Stimulated activated CD4-positive, alpha-beta T cell treated with anti-CD3 and anti-CD28 coated beads, Interleukin-12 subunit alpha, Interleukin-12 subunit beta, amount 100 ng/mL, for 24 hours (primary cell): ENCODE measurements at regions not wholly inside any gene's neighbourhood (a gene's known extent, or its start where the extent isn't known, plus 50 kb on each side); places are given as distances from the start of the nearest gene placed in this dataset.

ENCODE experiments used
- DNase-seq, 2 experiments: peaks; one replicate each; pipeline ENCODE4 v3.0.0-alpha.2; 2020; ENCODE audit warnings: low read depth in 2 of 2

DNA sequence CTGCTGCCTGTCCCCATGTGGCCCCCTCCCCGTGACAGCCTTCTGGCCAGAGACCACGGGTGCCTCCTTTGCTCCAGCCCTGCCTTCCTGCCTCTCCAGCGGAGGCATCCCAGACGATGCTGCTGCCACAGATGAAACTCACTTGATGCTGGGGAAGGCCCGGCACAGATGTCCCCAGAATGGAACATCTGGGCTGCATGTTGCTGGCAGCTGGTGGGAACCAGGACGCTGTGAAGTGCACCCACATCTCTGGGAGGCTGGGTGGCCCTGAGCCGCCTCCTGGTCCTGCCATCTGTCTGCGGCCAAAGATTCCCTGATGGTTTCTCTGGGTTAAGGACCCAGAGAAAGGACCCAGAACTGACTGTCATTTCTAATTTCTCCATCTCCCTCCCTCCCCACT is 51.9 kb upstream of the PTPRS start:
- DNase-seq, result no peak

GRCh38 chr19:5393088-5393487 is 52.5 kb upstream of the PTPRS start:
- no peak for DNase-seq

GRCh38 chr19:5394551-5395505 is 54.2 kb upstream of the PTPRS start:
- DNase-seq, result no peak

- DNase-seq, result no peak
These were observed 54.9 kb upstream of the PTPRS start for GRCh38 chr19:5395556-5395955.

DNA sequence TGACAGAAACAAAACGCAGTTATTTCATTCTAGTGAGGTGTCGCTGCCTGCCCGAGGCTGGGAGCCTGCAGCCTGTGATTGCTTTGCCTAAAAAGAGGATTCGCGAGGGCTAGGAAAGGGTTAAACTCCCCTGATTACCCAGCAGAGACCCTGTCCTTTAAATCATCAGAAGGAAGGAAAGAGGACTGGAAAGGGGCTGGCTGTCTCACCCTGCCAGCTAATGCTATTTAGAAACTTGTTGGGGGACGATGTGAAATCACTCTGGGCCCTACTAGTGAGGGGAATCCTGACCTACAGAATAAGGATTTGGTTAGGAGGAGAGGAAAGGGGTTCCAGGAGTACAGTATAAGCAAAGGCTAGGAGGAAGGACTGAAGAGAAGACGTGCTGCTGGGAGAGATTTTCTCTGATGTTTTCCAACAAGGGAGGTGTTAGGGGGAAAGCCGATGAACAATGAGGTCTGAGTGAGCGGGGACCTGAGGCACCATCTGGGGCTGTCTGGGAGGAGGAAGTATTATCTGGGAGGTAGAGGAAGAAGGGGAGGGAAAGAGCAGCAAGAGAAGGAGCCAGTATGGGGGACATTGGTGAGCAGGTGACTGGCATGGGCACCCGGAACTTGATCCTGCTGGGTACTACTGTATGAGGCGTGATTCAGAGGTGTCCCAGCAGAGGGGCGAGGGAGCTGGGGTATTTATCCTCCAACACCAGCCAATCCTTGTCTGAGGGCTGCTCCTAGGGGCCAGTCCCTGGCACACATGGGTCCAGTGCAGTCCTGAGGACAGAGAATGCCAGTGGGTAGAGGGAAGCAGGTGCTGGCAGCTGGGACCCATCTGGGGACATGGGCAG is 55.7 kb upstream of the PTPRS start:
- no peak for DNase-seq

DNA sequence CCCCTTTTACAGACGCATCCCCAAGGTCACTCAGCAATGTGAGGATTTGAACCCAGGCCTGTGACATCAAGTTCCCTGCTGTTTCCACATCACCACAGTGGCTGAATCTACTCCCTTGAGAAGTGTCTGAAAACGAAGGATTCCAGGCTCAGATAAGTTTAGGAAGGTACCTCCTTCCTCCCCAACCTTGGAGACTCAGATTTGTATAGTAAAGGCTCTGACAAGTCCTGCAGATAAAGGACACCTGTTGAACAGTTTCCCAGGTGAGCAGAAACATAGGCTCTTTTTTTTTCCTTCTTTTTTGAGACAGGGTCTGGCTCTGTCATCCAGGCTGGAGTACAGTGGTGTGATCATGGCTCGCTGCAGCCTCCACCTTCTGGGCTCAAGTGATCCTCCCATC is 56.4 kb upstream of the PTPRS start:
- no peak for DNase-seq

- DNase-seq, result no peak
These were observed 57.2 kb upstream of the ZNRF4 start for GRCh38 chr19:5397804-5398692.

- no peak for DNase-seq
These were observed 56.5 kb upstream of the ZNRF4 start for GRCh38 chr19:5398693-5399057.

DNA sequence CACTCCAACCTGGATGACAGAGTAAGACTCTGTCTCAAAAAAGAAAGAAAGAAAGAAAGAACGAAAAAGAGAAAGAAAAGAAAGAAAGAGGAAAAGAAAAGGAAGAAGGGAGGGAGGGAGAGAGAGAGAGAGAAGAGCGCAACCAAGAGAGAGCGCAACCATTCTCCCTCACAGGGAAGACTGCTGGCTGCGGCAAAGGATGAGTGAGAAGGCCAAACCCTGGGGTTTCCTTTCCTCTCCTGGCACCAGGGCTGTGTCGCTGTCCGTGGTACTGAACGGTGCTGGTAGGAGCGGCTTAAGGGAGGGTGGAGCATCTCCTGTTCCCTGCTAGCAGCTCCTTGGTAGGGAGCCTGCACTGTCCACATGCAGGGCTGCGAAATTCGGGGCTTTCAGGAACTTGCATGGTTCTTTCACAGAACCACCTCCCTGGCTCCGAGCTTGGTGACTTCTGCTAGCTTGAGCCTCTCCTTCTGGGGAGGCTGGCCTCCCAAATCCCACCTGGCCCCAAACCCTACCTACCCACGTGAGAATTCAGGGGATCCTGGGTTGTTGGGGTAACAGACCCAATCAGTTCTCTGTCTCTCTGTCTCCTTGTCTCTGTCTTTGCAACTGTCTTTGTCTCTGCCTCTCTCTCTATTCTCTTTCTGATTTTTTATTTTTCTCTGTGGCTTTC is 51.1 kb upstream of the ZNRF4 start:
- DNase-seq, result peak; percentile 25 to 59
